ENCODE measurements at regions not wholly inside any gene's neighbourhood (a gene's known extent, or its start where the extent isn't known, plus 50 kb on each side); places are given as distances from the start of the nearest gene placed in this dataset.

DNA sequence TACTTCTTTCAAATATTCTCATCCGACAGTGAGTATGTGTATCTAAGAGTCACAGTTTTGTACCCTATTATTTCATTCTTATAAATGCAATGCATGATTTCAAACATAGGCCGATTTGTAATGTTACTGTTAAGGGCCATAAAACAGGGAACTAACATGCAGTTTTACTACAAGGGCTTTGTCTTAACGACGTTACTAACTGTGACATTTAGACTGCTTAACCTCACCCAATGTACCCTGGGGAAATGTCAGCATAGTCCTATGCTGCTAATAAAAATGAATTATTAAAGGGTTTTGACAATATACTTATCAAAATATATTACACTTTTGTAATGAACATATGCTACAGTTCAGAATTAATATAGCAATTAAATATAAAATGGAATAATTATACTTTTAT, 74.8 kb upstream of the CPXCR1 start (continued):
- TF ChIP-seq, protein P1, sequence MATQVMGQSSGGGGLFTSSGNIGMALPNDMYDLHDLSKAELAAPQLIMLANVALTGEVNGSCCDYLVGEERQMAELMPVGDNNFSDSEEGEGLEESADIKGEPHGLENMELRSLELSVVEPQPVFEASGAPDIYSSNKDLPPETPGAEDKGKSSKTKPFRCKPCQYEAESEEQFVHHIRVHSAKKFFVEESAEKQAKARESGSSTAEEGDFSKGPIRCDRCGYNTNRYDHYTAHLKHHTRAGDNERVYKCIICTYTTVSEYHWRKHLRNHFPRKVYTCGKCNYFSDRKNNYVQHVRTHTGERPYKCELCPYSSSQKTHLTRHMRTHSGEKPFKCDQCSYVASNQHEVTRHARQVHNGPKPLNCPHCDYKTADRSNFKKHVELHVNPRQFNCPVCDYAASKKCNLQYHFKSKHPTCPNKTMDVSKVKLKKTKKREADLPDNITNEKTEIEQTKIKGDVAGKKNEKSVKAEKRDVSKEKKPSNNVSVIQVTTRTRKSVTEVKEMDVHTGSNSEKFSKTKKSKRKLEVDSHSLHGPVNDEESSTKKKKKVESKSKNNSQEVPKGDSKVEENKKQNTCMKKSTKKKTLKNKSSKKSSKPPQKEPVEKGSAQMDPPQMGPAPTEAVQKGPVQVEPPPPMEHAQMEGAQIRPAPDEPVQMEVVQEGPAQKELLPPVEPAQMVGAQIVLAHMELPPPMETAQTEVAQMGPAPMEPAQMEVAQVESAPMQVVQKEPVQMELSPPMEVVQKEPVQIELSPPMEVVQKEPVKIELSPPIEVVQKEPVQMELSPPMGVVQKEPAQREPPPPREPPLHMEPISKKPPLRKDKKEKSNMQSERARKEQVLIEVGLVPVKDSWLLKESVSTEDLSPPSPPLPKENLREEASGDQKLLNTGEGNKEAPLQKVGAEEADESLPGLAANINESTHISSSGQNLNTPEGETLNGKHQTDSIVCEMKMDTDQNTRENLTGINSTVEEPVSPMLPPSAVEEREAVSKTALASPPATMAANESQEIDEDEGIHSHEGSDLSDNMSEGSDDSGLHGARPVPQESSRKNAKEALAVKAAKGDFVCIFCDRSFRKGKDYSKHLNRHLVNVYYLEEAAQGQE (IDR thresholded peaks at IDR 0.05): no peak
- no peak for TF ChIP-seq JUND (IDR thresholded peaks at IDR 0.05)
- TF ChIP-seq EGR1 (IDR thresholded peaks at IDR 0.05; ENCODE audit: low read depth in 2 of 2): no peak

All from liver (tissue), 2 donors.